ENCODE measurements at regions not wholly inside any gene's neighbourhood (a gene's known extent, or its start where the extent isn't known, plus 50 kb on each side); places are given as distances from the start of the nearest gene placed in this dataset.

- H3K36me3 ChIP-seq (replicated peaks in 1 of 2; ENCODE audit: control insufficient read depth in 1 of 2, insufficient read depth in 2 of 2, low read length in 2 of 2), result no peaks in the 10 kb centered on the region
- no peaks in the 10 kb centered on the region for H4K20me1 ChIP-seq (ENCODE audit: insufficient read depth, low read length)
- WGBS (ENCODE audit: low lambda C conversion rate), result 66% methylated on average over 8 of the region's 31 CpGs
- ChIA-PET CTCF (ENCODE audit: low intra/inter-chr PET ratio, low total read pairs) (no interaction called here), POLR2A (no interaction called here)
- in situ Hi-C loops (cut with HindIII; ENCODE audit: extremely low pct_ligation_motif_present, low pct_unique_long_range_greater_than_20kb), result no loop called here
- no TSS peak for BruUV-seq (replicated peaks)
- no peak overlapping the region for H3K4me3 ChIP-seq (replicated peaks in 1 of 3; ENCODE audit: insufficient read depth in 1 of 3, low read depth in 2 of 3, low read length in 3 of 3)
- H3K27ac ChIP-seq (ENCODE audit: extremely low read length, insufficient read depth, low read length), result no peak overlapping the region
- DNase-seq (ENCODE audit: low spot score), result no peak
- no peaks in the 10 kb centered on the region for H3K79me2 ChIP-seq (ENCODE audit: insufficient read depth, low read length)
- intact Hi-C loops (cut with micrococcal nuclease; ENCODE audit: unreplicated experiment), result no loop called here
- FAIRE-seq, result no peak
- TF ChIP-seq YEATS2 (CRISPR knock-in tag; IDR thresholded peaks at IDR 0.05; ENCODE audit: borderline replicate concordance), result no peak
- no peak for TF ChIP-seq ZNF280D (CRISPR knock-in tag; IDR thresholded peaks at IDR 0.05)
- TF ChIP-seq NCOR1 (IDR thresholded peaks at IDR 0.05; ENCODE audit: borderline replicate concordance, low read length), result no peak
- no peak for TF ChIP-seq MTF2 (CRISPR knock-in tag; IDR thresholded peaks at IDR 0.05; ENCODE audit: borderline replicate concordance)
- no peak for TF ChIP-seq ZNF672 (CRISPR knock-in tag; IDR thresholded peaks at IDR 0.05)
- no peak for TF ChIP-seq ZNF691 (CRISPR knock-in tag; IDR thresholded peaks at IDR 0.05; ENCODE audit: borderline replicate concordance, low read depth)
- no peak overlapping the region for H3K4me2 ChIP-seq (ENCODE audit: low read depth, low read length)
- H3K9ac ChIP-seq (ENCODE audit: insufficient read depth, low read depth, low read length), result no peak overlapping the region
- no peaks in the 10 kb centered on the region for H3K4me1 ChIP-seq (ENCODE audit: insufficient read depth, low read length)
- no peak overlapping the region for H2AFZ ChIP-seq (ENCODE audit: low read length)
- H3K27me3 ChIP-seq (ENCODE audit: control insufficient read depth in 1 of 2, insufficient read depth in 2 of 2, low read length in 2 of 2), result peaks cover 1 to 4% of the 10 kb centered on the region in 2 experiments; a peak in 2 of 5 replicates
- ATAC-seq, result no peak
- no peaks in the 10 kb centered on the region for H3K9me3 ChIP-seq (ENCODE audit: low read length)
Observed at GRCh38 chr12:45585522-45586230, 143.8 kb upstream of the ARID2 start.
